RWPE1 (cell line): ENCODE measurements at regions not wholly inside any gene's neighbourhood (a gene's known extent, or its start where the extent isn't known, plus 50 kb on each side); places are given as distances from the start of the nearest gene placed in this dataset.

Source experiments
- CTCF ChIA-PET: fragments of 350-600 bp; sonication (Branson Sonifier 250); formaldehyde crosslinking; extraction: SDS; loops from one replicate; lab custom pipeline; 2021; lab: Yijun Ruan, JAX
- POLR2A ChIA-PET: fragments of 400-600 bp; formaldehyde crosslinking; extraction: SDS; loops from one replicate; lab custom pipeline; 2020; ENCODE audit warnings: antibody characterized with exemption; ENCODE audit not compliant: low non-redundant PET; lab: Yijun Ruan, JAX
- DNase-seq: peaks from one replicate; pipeline ENCODE4 v3.0.0; 2012; ENCODE audit warnings: low spot score
- H3K27ac ChIP-seq: fragments of 450-650 bp; 2 replicates; pipeline ENCODE4 v1.5.1; 2017
- CTCF ChIP-seq: fragments of 450-650 bp; conservative IDR thresholded peaks from 2 replicates; pipeline ENCODE4 v1.5.1; 2017; ENCODE audit warnings: low read depth, mild to moderate bottlenecking

GRCh38 chr7:34236839-34237492 is 331.6 kb downstream of the BMPER start:
- ChIA-PET POLR2A (no interaction called here), CTCF (interaction anchor here (0.6 kb wide), 1 partner anchor 949 kb away, joined by 3 read pairs; no protein-coding TSS in a partner anchor)

GRCh38 chr7:34237493-34237849 is 332.1 kb downstream of the BMPER start:
- CTCF ChIA-PET = interaction anchor here (0.6 kb wide), 1 partner anchor 950 kb away, joined by 3 read pairs; no protein-coding TSS in a partner anchor
- POLR2A ChIA-PET = no interaction called here

More at GRCh38 chr7:34236839-34237492, 331.6 kb downstream of the BMPER start:
- DNase-seq = no peak
- TF ChIP-seq CTCF = no peak
- no peak overlapping the region for H3K27ac ChIP-seq

GRCh38 chr7:34240417-34240816 is 335.1 kb downstream of the BMPER start:
- CTCF ChIA-PET = interaction anchor here (0.9 kb wide), 1 partner anchor 17 kb away, joined by 3 read pairs; no protein-coding TSS in a partner anchor
- H3K27ac ChIP-seq = no peak overlapping the region
- no peak for TF ChIP-seq CTCF
- no peak for DNase-seq
- POLR2A ChIA-PET = no interaction called here

More at GRCh38 chr7:34237493-34237849, 332.1 kb downstream of the BMPER start:
- H3K27ac ChIP-seq = no peak overlapping the region
- TF ChIP-seq CTCF = no peak
- DNase-seq = no peak

- CTCF ChIA-PET = interaction anchor here (0.6 to 0.7 kb wide), 2 partner anchors 115 to 396 kb away, joined by 3 read pairs; no protein-coding TSS in a partner anchor
- DNase-seq = no peak
- no peak for TF ChIP-seq CTCF
- POLR2A ChIA-PET = no interaction called here
- H3K27ac ChIP-seq = no peak overlapping the region
These were observed 337.1 kb downstream of the BMPER start for GRCh38 chr7:34242391-34242790.

- ChIA-PET CTCF (no interaction called here), POLR2A (no interaction called here)
- no peak overlapping the region for H3K27ac ChIP-seq
- DNase-seq = no peak
- no peak for TF ChIP-seq CTCF
These were observed 339.9 kb downstream of the BMPER start for GRCh38 chr7:34245246-34245645.

GRCh38 chr7:34247468-34247867 is 342.1 kb downstream of the BMPER start:
- H3K27ac ChIP-seq = no peak overlapping the region
- ChIA-PET CTCF (no interaction called here), POLR2A (no interaction called here)
- no peak for TF ChIP-seq CTCF
- no peak for DNase-seq
